Dendritic cell treated with granulocyte-macrophage colony-stimulating factor and Interleukin-4, amounts not matched to agents 40 ng/mL and 50 ng/mL, for 4 days (primary cell): ENCODE measurements at regions not wholly inside any gene's neighbourhood (a gene's known extent, or its start where the extent isn't known, plus 50 kb on each side); places are given as distances from the start of the nearest gene placed in this dataset.
"Not testable (repeated sequence)": the region's sequence is repeated elsewhere in the genome, so short reads cannot be mapped to it uniquely, and the experiment has no call there.

Source experiments
- H3K27ac Mint-ChIP-seq: one replicate; pipeline ENCODE4 v1.8.0; 2022; ENCODE audit warnings: mild to moderate bottlenecking, mixed read lengths
- H3K27me3 Mint-ChIP-seq: one replicate; pipeline ENCODE4 v1.8.0; 2022; ENCODE audit warnings: mild to moderate bottlenecking, mixed read lengths
- H3K36me3 Mint-ChIP-seq: one replicate; pipeline ENCODE4 v1.8.0; 2022; ENCODE audit warnings: low read depth, mixed read lengths
- H3K4me1 Mint-ChIP-seq: one replicate; pipeline ENCODE4 v1.8.0; 2022; ENCODE audit warnings: low read depth, mixed read lengths
- H3K4me3 Mint-ChIP-seq: one replicate; pipeline ENCODE4 v1.8.0; 2022; ENCODE audit warnings: mild to moderate bottlenecking, moderate library complexity, mixed read lengths
- H3K9me3 Mint-ChIP-seq: one replicate; pipeline ENCODE4 v1.8.0; 2022; ENCODE audit warnings: mixed read lengths
- intact Hi-C: fragments of 100-400 bp; cut with micrococcal nuclease; formaldehyde crosslinking; loops from one replicate; pipeline ENCODE4 v1.15.0; 2022

DNA sequence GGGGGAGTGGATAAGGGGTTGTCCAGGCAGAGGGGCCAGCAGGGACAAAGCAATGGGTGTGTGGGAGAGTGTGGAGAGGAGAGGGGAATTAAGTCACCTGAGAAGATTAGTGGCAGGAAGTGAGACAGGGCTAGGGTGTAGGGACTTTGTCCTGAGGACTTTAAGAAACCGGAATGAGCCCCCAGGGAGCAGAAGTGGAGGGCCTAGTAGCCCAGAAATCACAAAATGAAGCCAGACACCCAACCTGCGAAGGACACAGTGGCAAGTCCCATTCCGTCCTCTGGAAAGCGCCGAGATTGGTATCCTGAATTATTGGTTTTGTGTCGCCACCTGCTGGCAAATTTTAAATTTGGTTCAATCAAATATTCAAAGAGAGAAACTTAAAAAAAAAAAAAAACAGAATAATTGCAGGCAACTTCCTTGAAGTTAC, 78.0 kb upstream of the SLC25A36 start:
- H3K4me1 Mint-ChIP-seq = peaks cover 6% of the 10 kb centered on the region
- no peaks in the 10 kb centered on the region for H3K36me3 Mint-ChIP-seq
- H3K9me3 Mint-ChIP-seq = no peaks in the 10 kb centered on the region
- peaks cover 8% of the 10 kb centered on the region for H3K27me3 Mint-ChIP-seq
- intact Hi-C loops = loop anchor here (5.0 to 10.0 kb wide), 4 partner anchors 119 to 1436 kb away; partner anchors contain the start of gene CLSTN2
- H3K4me3 Mint-ChIP-seq = no peak overlapping the region
- no peak overlapping the region for H3K27ac Mint-ChIP-seq

DNA sequence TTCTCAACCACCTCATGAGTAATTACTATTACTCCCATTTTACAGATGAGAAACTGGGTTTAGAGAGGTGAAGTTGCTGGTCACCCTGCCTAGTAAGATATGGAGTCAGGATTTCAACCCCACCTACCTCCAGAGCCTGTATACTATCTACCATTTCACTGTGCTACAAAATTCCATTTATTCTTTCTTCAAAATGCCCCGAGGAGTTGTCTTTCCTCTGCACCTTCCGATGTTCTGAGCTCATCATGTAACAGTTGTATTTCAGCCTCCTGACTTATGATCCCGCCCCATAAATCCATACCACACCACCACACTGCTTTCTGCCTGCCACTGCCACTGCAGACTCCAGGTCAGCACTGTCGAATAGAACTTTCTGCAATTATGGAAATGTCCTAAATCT, 71.3 kb upstream of the SLC25A36 start:
- no peaks in the 10 kb centered on the region for H3K36me3 Mint-ChIP-seq
- H3K27ac Mint-ChIP-seq = no peak overlapping the region
- intact Hi-C loops = no loop called here

DNA sequence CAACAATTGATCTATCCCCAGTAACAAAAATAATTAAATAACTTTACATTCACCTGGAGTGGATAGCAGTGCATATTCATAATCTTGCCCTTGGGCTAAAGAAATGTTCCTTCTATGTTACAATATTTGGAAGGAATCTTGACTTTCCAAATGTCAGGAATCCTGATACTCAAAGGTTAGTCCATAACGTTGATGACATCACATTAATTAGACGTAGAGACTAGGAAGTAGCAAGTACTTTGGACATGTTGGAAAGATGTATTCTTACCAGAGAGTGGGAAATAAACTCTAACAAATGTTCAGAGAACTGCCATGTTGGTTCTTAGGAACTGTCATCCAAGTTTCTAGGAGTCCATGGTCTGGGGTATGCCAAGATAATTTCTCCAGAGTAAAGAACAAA, 70.6 kb upstream of the SLC25A36 start:
- Mint-ChIP-seq H3K4me1 (no peaks in the 10 kb centered on the region), H3K36me3 (no peaks in the 10 kb centered on the region), H3K27me3 (no peaks in the 10 kb centered on the region), H3K9me3 (peaks cover 9% of the 10 kb centered on the region), H3K4me3 (no peak overlapping the region), H3K27ac (no peak overlapping the region)
- intact Hi-C loops = no loop called here

More for the DNA sequence above, 71.3 kb upstream of the SLC25A36 start:
- Mint-ChIP-seq H3K4me1 (no peaks in the 10 kb centered on the region), H3K27me3 (no peaks in the 10 kb centered on the region), H3K4me3 (no peak overlapping the region), H3K9me3 (peaks cover 9% of the 10 kb centered on the region)

DNA sequence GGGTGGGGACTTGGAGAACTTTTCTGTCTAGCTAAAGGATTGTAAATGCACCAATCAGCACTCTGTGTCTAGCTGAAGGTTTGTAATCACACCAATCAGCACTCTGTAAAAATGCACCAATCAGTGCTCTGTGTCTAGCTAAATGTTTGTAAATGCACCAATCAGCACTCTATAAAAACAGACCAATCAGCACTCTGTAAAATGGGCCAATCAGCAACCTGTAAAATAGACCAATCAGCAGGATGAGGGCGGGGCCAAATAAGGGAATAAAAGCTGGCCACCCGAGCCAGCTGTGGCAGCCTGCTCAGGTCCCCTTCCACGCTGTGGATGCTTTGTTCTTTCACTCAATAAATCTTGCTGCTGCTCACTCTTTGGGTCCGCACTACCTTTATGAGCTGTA, 69.5 kb upstream of the SLC25A36 start:
- H3K27ac Mint-ChIP-seq, intact Hi-C loops, H3K27me3 Mint-ChIP-seq, H3K9me3 Mint-ChIP-seq, H3K36me3 Mint-ChIP-seq, H3K4me3 Mint-ChIP-seq, H3K4me1 Mint-ChIP-seq: not testable (repeated sequence)

DNA sequence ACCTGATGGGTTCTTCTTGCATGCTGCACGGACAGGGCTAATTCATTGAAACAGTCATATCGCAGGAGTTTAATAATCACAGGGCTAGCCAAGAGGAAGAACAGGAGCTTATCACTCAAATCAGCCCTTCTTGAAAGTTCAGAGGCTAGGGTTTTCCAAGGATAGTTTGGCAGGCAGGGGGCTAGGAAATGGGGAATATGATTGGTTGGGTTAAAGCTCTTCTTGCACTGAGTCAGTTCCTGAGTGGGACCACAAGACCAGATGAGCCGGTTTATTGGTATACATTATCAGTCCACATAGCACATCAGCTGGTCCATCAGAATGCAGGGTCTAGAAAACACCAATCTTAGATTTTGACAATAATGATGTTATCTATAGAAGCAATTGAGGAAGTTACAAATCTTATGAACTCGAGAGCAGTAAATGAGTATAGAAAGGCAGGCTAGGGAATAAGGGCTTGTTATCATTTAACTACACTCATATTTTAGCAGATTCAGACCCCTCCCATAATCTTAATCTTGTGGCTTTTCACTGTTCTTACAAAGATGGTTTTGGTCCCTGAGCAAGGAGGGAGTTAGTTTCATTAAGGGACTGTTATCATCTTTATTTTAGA, 58.1 kb upstream of the SLC25A36 start:
- no peaks in the 10 kb centered on the region for H3K4me1 Mint-ChIP-seq
- peaks cover 2% of the 10 kb centered on the region for H3K27me3 Mint-ChIP-seq

DNA sequence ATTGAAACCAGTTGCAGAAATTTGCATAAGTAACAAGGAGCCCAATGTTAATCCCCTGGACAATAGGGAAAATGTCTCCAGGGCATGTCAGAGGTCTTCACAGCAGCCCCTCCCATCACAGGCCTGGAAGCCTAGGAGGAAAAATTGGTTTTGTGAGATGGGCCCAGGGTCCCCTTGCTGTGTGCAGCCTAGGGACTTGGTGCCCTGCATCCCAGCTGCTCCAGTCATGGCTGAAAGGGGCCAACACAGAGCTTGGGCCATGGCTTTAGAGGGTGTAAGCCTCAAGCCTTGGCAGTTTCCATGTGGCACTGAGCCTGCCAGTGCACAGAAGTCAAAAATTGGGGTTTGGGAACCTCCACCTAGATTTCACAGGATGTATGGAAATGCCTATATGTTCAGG, 55.9 kb upstream of the SLC25A36 start:
- intact Hi-C loops, H3K27me3 Mint-ChIP-seq, H3K4me1 Mint-ChIP-seq, H3K36me3 Mint-ChIP-seq, H3K4me3 Mint-ChIP-seq, H3K27ac Mint-ChIP-seq: not testable (repeated sequence)
- H3K9me3 Mint-ChIP-seq = peaks cover 23% of the 10 kb centered on the region

More for the DNA sequence above, 58.1 kb upstream of the SLC25A36 start:
- Mint-ChIP-seq H3K9me3 (peaks cover 31% of the 10 kb centered on the region), H3K4me3 (no peak overlapping the region), H3K27ac (no peak overlapping the region), H3K36me3 (no peaks in the 10 kb centered on the region)
- intact Hi-C loops = no loop called here
